ENCODE measurements at regions not wholly inside any gene's neighbourhood (a gene's known extent, or its start where the extent isn't known, plus 50 kb on each side); places are given as distances from the start of the nearest gene placed in this dataset.

DNA sequence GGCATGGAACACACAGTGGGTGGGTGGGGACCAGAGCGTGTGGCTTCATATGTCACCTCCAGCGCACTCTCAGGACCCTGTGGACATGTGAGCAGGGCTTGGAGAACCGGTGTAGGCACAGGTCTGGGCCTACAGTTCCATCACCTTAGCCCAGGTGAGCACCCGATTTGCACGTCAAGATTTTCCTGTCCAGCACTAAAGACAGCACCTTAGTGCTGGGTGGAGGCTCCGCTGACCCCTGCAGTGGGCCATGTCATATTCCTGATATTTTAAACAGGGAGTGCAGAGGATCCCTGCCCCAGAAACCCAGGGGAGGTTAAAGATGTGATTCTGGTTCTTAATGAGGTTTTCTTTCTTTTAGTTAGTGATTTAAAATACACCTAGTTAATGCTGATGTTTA, 356.0 kb upstream of the IRX4 start:
- Histone ChIP-seq H2AFZ (no peak overlapping the region), H4K20me1 (replicated peaks; ENCODE audit: insufficient read depth) (no peaks in the 10 kb centered on the region), H3K4me3 (no peak overlapping the region), H3F3A (replicated peaks; ENCODE audit: low read depth) (no peaks in the 10 kb centered on the region), H3K9me2 (ENCODE audit: insufficient read depth) (no peaks in the 10 kb centered on the region), H3K4me1 (ENCODE audit: insufficient read depth) (no peaks in the 10 kb centered on the region), H3K27me3 (ENCODE audit: insufficient read depth) (no peaks in the 10 kb centered on the region), H3K79me2 (replicated peaks; ENCODE audit: insufficient read depth) (no peaks in the 10 kb centered on the region), H3K4me2 (no peak overlapping the region), H3K36me3 (ENCODE audit: insufficient read depth) (no peaks in the 10 kb centered on the region; the same call in 1 of the 2 replicates), H3K27ac (ENCODE audit: low read depth) (no peak overlapping the region)
- no peak overlapping the region for H3K4me3 Mint-ChIP-seq
- TF ChIP-seq, protein P1, sequence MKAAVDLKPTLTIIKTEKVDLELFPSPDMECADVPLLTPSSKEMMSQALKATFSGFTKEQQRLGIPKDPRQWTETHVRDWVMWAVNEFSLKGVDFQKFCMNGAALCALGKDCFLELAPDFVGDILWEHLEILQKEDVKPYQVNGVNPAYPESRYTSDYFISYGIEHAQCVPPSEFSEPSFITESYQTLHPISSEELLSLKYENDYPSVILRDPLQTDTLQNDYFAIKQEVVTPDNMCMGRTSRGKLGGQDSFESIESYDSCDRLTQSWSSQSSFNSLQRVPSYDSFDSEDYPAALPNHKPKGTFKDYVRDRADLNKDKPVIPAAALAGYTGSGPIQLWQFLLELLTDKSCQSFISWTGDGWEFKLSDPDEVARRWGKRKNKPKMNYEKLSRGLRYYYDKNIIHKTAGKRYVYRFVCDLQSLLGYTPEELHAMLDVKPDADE (IDR thresholded peaks at IDR 0.05), result no peak
- TF ChIP-seq EZH2phosphoT487 (IDR thresholded peaks at IDR 0.05; ENCODE audit: unreplicated experiment), result no peak
- TF ChIP-seq, protein P2, sequence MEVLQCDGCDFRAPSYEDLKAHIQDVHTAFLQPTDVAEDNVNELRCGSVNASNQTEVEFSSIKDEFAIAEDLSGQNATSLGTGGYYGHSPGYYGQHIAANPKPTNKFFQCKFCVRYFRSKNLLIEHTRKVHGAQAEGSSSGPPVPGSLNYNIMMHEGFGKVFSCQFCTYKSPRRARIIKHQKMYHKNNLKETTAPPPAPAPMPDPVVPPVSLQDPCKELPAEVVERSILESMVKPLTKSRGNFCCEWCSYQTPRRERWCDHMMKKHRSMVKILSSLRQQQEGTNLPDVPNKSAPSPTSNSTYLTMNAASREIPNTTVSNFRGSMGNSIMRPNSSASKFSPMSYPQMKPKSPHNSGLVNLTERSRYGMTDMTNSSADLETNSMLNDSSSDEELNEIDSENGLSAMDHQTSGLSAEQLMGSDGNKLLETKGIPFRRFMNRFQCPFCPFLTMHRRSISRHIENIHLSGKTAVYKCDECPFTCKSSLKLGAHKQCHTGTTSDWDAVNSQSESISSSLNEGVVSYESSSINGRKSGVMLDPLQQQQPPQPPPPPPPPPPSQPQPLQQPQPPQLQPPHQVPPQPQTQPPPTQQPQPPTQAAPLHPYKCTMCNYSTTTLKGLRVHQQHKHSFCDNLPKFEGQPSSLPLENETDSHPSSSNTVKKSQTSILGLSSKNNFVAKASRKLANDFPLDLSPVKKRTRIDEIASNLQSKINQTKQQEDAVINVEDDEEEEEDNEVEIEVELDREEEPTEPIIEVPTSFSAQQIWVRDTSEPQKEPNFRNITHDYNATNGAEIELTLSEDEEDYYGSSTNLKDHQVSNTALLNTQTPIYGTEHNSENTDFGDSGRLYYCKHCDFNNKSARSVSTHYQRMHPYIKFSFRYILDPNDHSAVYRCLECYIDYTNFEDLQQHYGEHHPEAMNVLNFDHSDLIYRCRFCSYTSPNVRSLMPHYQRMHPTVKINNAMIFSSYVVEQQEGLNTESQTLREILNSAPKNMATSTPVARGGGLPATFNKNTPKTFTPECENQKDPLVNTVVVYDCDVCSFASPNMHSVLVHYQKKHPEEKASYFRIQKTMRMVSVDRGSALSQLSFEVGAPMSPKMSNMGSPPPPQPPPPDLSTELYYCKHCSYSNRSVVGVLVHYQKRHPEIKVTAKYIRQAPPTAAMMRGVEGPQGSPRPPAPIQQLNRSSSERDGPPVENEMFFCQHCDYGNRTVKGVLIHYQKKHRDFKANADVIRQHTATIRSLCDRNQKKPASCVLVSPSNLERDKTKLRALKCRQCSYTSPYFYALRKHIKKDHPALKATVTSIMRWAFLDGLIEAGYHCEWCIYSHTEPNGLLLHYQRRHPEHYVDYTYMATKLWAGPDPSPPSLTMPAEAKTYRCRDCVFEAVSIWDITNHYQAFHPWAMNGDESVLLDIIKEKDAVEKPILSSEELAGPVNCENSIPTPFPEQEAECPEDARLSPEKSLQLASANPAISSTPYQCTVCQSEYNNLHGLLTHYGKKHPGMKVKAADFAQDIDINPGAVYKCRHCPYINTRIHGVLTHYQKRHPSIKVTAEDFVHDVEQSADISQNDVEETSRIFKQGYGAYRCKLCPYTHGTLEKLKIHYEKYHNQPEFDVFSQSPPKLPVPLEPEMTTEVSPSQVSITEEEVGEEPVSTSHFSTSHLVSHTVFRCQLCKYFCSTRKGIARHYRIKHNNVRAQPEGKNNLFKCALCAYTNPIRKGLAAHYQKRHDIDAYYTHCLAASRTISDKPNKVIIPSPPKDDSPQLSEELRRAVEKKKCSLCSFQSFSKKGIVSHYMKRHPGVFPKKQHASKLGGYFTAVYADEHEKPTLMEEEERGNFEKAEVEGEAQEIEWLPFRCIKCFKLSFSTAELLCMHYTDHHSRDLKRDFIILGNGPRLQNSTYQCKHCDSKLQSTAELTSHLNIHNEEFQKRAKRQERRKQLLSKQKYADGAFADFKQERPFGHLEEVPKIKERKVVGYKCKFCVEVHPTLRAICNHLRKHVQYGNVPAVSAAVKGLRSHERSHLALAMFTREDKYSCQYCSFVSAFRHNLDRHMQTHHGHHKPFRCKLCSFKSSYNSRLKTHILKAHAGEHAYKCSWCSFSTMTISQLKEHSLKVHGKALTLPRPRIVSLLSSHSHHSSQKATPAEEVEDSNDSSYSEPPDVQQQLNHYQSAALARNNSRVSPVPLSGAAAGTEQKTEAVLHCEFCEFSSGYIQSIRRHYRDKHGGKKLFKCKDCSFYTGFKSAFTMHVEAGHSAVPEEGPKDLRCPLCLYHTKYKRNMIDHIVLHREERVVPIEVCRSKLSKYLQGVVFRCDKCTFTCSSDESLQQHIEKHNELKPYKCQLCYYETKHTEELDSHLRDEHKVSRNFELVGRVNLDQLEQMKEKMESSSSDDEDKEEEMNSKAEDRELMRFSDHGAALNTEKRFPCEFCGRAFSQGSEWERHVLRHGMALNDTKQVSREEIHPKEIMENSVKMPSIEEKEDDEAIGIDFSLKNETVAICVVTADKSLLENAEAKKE (CRISPR knock-in tag; IDR thresholded peaks at IDR 0.05), result no peak
- TF ChIP-seq, protein P3, sequence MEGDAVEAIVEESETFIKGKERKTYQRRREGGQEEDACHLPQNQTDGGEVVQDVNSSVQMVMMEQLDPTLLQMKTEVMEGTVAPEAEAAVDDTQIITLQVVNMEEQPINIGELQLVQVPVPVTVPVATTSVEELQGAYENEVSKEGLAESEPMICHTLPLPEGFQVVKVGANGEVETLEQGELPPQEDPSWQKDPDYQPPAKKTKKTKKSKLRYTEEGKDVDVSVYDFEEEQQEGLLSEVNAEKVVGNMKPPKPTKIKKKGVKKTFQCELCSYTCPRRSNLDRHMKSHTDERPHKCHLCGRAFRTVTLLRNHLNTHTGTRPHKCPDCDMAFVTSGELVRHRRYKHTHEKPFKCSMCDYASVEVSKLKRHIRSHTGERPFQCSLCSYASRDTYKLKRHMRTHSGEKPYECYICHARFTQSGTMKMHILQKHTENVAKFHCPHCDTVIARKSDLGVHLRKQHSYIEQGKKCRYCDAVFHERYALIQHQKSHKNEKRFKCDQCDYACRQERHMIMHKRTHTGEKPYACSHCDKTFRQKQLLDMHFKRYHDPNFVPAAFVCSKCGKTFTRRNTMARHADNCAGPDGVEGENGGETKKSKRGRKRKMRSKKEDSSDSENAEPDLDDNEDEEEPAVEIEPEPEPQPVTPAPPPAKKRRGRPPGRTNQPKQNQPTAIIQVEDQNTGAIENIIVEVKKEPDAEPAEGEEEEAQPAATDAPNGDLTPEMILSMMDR (conservative IDR thresholded peaks at IDR 0.05; ENCODE audit: low read depth in 2 of 2), result no peak
- no peaks in the 10 kb centered on the region for H3K4me1 Mint-ChIP-seq
- H3K27me3 Mint-ChIP-seq (ENCODE audit: insufficient read depth, low read depth, poor library complexity), result peaks cover 2% of the 10 kb centered on the region
- no peak for DNase-seq (ENCODE audit: low spot score)
- H3K36me3 Mint-ChIP-seq (ENCODE audit: low read depth), result no peaks in the 10 kb centered on the region; the same call in 2 of the 3 replicates
- peaks cover 32% of the 10 kb centered on the region for H3K9me3 Mint-ChIP-seq
- no peak overlapping the region for H3K27ac Mint-ChIP-seq
- no peak for ATAC-seq

All from GM23338 (cell line).